WERI-Rb-1 (cell line): ENCODE measurements at regions not wholly inside any gene's neighbourhood (a gene's known extent, or its start where the extent isn't known, plus 50 kb on each side); places are given as distances from the start of the nearest gene placed in this dataset.
"Not testable (repeated sequence)": the region's sequence is repeated elsewhere in the genome, so short reads cannot be mapped to it uniquely, and the experiment has no call there.

Experiments used
- DNase-seq: peaks from one replicate; pipeline ENCODE4 v3.0.0-alpha.2; 2020
- H3K27ac ChIP-seq: fragments of 250-450 bp; sonication (Bioruptor Pico); 2 replicates; pipeline ENCODE4 v1.5.1; 2020; ENCODE audit warnings: mild to moderate bottlenecking, moderate library complexity
- H3K27me3 ChIP-seq: fragments of 250-450 bp; sonication (Bioruptor Pico); 2 replicates; pipeline ENCODE4 v1.5.1; 2021; ENCODE audit warnings: mild to moderate bottlenecking, low read depth, moderate library complexity; ENCODE audit not compliant: insufficient read depth, severe bottlenecking
- H3K36me3 ChIP-seq: fragments of 250-450 bp; sonication (Bioruptor Pico); 2 replicates; pipeline ENCODE4 v1.5.1; 2020; ENCODE audit warnings: mild to moderate bottlenecking, moderate library complexity
- H3K4me3 ChIP-seq: 2 replicates; pipeline ENCODE4 v1.5.1; 2011; ENCODE audit warnings: low read depth, mild to moderate bottlenecking, control low read depth, low read length
- H3K9me3 ChIP-seq: fragments of 250-450 bp; sonication (Bioruptor Pico); 2 replicates; pipeline ENCODE4 v1.5.1; 2021; ENCODE audit warnings: mild to moderate bottlenecking, moderate library complexity; ENCODE audit not compliant: severe bottlenecking
- TF ChIP-seq, protein P1 (sequence below): IDR thresholded peaks from 2 replicates; pipeline ENCODE4 v1.5.1; 2011; ENCODE audit warnings: low read depth, mild to moderate bottlenecking, control low read depth, inconsistent platforms, low read length

DNA sequence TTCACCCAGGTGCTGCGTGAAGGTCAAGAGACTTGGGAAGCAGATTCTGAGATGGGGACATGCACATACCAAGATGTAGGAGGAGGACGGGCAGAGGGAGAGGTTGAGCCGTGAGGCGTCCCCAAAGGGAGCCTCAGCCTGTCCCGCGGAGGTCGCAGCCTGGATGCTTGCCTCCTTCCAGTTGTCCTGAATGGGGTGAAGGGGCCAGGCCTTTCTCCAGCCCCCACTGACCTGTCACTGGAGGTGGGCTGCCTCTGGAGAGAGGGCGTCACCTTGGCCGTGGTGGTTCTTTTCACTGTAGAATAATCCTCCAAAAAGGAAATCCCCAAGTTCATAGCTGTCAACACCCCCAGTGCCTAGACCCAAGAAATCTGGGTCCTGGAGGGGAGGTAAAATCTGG, 283.0 kb upstream of the VSTM2A start:
- no peaks in the 10 kb centered on the region for H3K36me3 ChIP-seq
- no peaks in the 10 kb centered on the region for H3K9me3 ChIP-seq
- TF ChIP-seq, protein P1, sequence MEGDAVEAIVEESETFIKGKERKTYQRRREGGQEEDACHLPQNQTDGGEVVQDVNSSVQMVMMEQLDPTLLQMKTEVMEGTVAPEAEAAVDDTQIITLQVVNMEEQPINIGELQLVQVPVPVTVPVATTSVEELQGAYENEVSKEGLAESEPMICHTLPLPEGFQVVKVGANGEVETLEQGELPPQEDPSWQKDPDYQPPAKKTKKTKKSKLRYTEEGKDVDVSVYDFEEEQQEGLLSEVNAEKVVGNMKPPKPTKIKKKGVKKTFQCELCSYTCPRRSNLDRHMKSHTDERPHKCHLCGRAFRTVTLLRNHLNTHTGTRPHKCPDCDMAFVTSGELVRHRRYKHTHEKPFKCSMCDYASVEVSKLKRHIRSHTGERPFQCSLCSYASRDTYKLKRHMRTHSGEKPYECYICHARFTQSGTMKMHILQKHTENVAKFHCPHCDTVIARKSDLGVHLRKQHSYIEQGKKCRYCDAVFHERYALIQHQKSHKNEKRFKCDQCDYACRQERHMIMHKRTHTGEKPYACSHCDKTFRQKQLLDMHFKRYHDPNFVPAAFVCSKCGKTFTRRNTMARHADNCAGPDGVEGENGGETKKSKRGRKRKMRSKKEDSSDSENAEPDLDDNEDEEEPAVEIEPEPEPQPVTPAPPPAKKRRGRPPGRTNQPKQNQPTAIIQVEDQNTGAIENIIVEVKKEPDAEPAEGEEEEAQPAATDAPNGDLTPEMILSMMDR: no peak
- no peak for DNase-seq
- H3K27me3 ChIP-seq: no peaks in the 10 kb centered on the region
- H3K4me3 ChIP-seq: no peak overlapping the region
- H3K27ac ChIP-seq: no peak overlapping the region

DNA sequence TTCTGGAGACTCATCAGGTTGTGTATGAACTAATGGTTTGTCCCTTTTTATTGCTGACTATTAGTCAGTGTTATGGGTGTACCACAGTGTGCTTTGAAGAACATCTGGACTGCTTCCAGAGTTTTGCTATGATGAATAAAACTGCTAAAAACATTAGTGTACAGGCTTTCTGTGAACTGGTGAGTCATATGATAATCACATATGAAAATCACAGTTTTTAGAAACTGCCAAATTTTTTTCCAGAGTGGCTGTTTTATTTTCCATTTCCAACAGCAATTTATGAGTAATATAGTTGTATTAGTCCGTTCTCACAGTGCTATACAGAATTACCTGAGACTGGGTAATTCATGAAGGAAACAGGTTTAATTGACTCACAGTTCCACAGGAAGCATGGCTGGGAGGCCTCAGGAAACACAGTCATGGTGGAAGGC, 281.2 kb upstream of the VSTM2A start:
- H3K9me3 ChIP-seq: no peaks in the 10 kb centered on the region
- H3K36me3 ChIP-seq: no peaks in the 10 kb centered on the region
- no peak overlapping the region for H3K4me3 ChIP-seq
- TF ChIP-seq, protein P1: no peak
- no peaks in the 10 kb centered on the region for H3K27me3 ChIP-seq
- no peak for DNase-seq
- no peak overlapping the region for H3K27ac ChIP-seq

DNA sequence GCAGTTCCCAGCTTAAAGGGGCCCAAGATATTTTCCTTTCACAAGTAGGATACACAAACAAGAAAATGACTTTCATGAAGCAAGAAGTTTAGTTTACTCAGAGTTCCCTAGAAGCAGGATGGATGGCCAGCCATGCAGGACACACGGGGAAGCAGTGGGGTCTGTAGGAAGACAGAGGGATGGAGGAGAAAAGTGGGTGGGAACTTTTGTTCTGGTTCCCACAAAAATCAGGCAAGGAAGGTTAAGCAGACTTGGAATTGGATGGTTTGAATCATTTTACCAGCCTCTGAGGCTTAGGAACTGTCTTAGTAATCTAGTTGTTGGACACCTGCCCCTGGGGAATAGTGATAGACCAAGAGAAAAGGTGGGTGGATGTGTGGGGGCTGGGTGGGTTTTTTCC, 263.3 kb upstream of the VSTM2A start:
- Histone ChIP-seq H3K27me3 (no peaks in the 10 kb centered on the region), H3K9me3 (no peaks in the 10 kb centered on the region), H3K27ac (no peak overlapping the region), H3K36me3 (no peaks in the 10 kb centered on the region), H3K4me3 (no peak overlapping the region)
- TF ChIP-seq, protein P1: no peak
- DNase-seq: no peak

DNA sequence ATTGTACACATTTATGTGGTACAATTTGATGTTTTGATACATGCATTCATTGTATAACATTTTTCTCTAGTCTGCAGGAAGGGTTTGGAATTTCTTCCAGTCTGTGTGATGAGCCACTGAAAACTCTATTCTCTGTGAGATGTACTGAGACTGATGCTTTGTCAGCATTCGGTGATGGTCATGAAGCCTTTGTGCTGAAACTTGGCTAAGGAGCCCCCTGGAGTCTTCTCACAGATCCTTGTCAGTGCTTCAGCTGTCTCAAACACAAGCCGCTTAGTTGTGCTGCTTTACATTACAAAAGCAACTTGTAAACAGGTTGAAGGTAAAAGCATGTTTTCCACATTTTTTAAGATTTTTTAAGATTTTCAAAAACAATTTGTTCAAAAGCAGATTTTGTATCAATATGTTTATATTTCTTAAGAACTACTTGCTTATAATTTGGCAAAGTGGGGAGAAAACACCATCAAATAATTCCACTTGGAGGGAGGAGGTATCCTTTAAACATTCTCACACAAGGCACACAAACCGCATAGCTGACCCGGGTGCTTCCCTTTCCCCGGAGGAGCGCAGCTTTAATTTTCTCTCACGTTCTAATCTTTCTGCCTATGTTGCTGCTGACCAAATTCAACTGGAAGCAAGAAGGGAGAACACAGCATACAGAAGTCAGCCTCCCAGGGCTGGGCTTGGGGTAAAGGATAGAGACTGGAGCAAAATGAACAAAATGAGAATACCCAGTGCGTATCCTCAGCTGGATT, 249.8 kb upstream of the VSTM2A start:
- no peak for DNase-seq
- Histone ChIP-seq H3K9me3 (no peaks in the 10 kb centered on the region), H3K27ac (no peak overlapping the region), H3K27me3 (no peaks in the 10 kb centered on the region), H3K4me3 (no peak overlapping the region), H3K36me3 (no peaks in the 10 kb centered on the region)
- TF ChIP-seq, protein P1: no peak

DNA sequence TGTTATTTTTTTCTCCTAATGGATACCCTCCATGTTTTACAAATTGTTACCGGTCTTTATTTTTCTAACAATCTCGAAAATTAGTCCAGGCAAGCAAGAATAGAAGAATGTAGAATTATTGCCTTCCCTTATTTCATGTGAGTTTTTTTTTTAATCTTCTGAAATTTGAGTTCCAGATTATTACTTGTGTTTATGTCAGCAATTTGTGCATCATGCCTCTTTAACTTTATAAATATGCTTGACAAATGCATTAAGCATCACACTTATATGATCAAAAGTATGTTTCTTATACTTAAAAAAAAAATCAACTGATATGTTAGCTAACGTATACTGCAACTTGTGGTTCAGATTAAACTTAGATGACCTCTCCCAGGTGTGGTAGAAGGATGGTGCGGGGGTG, 242.7 kb upstream of the VSTM2A start:
- TF ChIP-seq, protein P1: no peak
- Histone ChIP-seq H3K27ac (no peak overlapping the region), H3K27me3 (no peaks in the 10 kb centered on the region), H3K36me3 (no peaks in the 10 kb centered on the region), H3K9me3 (peaks cover 4% of the 10 kb centered on the region), H3K4me3 (no peak overlapping the region)
- DNase-seq: no peak

DNA sequence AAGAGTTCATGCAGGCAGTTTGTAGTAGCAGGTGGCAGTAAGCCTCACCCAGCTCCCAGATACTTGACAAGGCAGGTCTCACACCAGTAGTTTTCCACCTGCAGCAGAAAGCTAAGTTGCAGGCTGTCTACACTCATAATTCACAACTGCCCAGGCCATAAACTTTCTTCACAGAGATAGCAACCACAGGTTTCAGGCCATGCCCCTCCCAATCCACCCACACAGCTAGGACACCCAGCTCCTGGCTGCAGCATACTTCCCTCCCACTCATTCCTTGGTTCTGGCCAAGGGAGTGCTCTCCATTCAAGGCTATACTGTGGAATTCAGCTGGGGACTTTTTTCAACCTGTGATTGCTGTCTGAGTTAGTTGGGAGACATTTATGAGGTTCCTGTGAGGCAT, 226.2 kb upstream of the VSTM2A start:
- H3K4me3 ChIP-seq, H3K27me3 ChIP-seq, H3K9me3 ChIP-seq, H3K36me3 ChIP-seq, H3K27ac ChIP-seq, DNase-seq: not testable (repeated sequence)
